ENCODE measurements at regions not wholly inside any gene's neighbourhood (a gene's known extent, or its start where the extent isn't known, plus 50 kb on each side); places are given as distances from the start of the nearest gene placed in this dataset.

DNA sequence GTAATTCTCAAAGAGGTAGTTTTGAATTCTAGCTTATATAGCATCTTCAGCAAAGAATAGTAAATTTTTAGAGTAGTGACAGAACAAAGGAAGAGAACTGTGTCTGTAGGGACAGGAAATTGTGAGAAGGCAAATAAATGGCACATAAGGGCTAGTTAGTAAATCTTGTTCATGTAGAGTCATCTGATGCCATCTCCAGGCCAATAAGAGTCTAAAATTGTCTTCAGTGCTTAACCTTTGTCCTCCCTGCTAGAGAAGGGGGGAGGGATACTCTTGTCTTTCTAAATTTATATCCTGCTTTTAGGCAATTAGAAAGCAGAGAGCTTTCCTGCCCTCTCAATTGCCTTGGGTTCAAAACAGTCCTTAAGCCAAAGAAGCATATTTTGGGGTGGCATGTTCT, 87.0 kb upstream of the DNAJC19 start:
- no peak for DNase-seq (ENCODE audit: low read depth)

DNA sequence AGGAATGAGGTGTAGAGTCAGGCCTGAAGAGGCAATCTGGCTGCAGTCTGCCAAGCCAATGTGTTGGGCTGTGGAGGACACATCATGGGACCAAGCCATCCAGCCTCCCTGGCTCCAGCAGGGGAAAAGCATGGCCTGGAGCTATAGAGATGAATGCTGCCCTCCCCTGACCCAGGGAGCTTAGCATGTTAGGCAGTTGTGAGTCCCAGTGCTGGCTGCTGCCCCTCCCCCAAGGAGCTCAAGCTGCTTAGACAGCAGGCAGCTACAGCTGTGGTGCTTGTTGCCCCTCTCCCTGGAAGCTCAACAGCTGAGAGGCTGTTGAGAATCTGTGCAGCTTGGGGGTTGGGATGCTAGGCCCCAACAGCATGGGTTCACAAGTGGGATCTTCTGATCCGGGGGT, 85.6 kb upstream of the DNAJC19 start:
- no peak for DNase-seq (ENCODE audit: low read depth)

DNA sequence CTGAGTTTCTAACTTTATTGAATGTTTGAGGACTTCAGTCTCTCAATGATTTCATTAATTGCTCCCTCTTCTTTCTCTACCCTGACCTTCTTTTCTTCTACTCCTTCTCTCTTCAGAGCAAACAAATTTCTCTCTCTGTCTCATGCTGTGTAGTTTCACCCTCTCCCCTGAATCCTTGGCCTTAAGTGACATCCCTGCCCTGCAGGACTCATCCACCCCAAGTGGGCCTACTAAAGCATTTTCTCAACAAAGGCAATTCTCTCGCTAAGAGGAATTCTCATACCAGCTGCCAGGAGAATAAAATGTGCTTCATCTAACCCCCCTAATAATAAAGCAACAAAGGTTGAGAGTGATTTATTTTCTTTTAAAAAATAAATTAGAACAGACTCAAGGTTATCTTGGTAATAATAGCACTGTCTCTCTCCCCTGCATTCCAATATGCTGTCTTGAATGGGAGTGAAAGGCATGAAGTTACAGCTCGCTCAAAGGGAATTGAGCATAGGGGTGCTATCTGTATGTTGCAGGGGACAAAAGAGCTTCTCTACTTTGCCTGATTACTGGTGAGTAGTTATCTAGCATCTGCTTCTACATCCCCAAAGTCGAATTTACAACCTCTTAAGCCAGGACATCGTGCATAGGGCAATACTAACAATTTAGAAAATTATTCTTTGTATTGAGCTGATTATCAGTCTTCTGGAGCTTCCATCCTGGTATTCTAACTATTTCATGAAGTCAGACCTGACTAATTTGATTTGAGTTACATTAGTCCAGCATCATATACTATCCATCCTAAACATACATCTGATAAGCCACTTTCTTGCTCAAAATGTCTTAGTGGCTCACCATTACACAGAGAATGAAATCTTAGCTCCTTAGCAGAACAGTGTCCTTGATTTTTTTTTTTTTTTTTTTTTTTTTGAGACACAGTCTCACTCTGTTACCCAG, 76.9 kb upstream of the DNAJC19 start:
- DNase-seq (ENCODE audit: low read depth): no peak

GRCh38 chr3:181056136-181056732, 66.7 kb upstream of the DNAJC19 start:
- DNase-seq (ENCODE audit: low read depth): no peak

GRCh38 chr3:181054538-181054937, 65.0 kb upstream of the DNAJC19 start:
- no peak for DNase-seq (ENCODE audit: low read depth)

- DNase-seq (ENCODE audit: low read depth): peak; percentile 34
These were observed 62.7 kb upstream of the DNAJC19 start for GRCh38 chr3:181052256-181052655.

- no peak for DNase-seq (ENCODE audit: low read depth)
These were observed 61.2 kb upstream of the DNAJC19 start for GRCh38 chr3:181050738-181051137.

GRCh38 chr3:181040030-181040429, 50.5 kb upstream of the DNAJC19 start:
- no peak for DNase-seq (ENCODE audit: low read depth)

Data from M059J (cell line).